Astrocyte of the cerebellum (primary cell): ENCODE measurements at regions not wholly inside any gene's neighbourhood (a gene's known extent, or its start where the extent isn't known, plus 50 kb on each side); places are given as distances from the start of the nearest gene placed in this dataset.

Source experiments
- DNase-seq: peaks from one replicate; pipeline ENCODE4 v3.0.0-alpha.2; 2011; ENCODE audit warnings: low read depth
- H3K4me3 ChIP-seq: 2 replicates; pipeline ENCODE4 v1.5.1; 2011; ENCODE audit warnings: mild to moderate bottlenecking, low read depth, low read length, moderate library complexity
- CTCF ChIP-seq: IDR thresholded peaks from 2 replicates; pipeline ENCODE4 v1.5.1; 2012; ENCODE audit warnings: low read length, low read depth, moderate library complexity, mild to moderate bottlenecking; ENCODE audit errors: missing control alignments
- in situ Hi-C: cut with HindIII; loops from 2 replicates; pipeline ENCODE4 v1.10.0; 2017; ENCODE audit warnings: low sequenced_read_pairs

GRCh38 chr11:30120045-30120589 lies 103.3 kb upstream of the KCNA4 start:
- no peak overlapping the region for H3K4me3 ChIP-seq
- in situ Hi-C loops, result no loop called here
- DNase-seq, result no peak
- no peak for TF ChIP-seq CTCF

DNA sequence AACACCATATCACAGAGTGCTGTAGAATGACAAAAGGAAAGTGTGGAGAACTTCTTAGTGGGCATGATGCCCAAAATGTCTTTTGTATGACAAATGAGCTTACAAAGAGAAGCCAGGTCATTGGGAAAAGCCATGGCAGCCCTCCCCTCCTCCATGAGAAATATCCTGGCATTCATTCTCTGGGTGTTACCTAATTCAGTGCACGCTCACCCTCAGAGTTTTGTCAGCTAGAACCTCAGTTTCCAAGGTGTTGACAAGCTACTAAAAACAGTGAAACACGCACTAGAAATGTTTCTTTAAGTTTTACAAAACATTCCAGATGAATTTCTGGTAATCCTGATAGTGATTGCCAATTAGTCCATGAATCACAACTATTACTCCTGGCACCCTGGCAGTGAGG lies 105.4 kb upstream of the FSHB start:
- TF ChIP-seq CTCF, result no peak
- DNase-seq, result no peak
- no peak overlapping the region for H3K4me3 ChIP-seq
- in situ Hi-C loops, result no loop called here

GRCh38 chr11:30128269-30128932 lies 102.4 kb upstream of the FSHB start:
- in situ Hi-C loops, result no loop called here
- no peak overlapping the region for H3K4me3 ChIP-seq
- peak; percentile 28 for DNase-seq
- peak; percentile 75 for TF ChIP-seq CTCF

- no peak for DNase-seq
- no peak for TF ChIP-seq CTCF
- in situ Hi-C loops, result no loop called here
These were observed 99.3 kb upstream of the FSHB start for GRCh38 chr11:30131535-30131934.

GRCh38 chr11:30133281-30133680 lies 97.5 kb upstream of the FSHB start:
- H3K4me3 ChIP-seq, result no peak overlapping the region
- no peak for DNase-seq
- in situ Hi-C loops, result no loop called here
- TF ChIP-seq CTCF, result no peak

More at GRCh38 chr11:30131535-30131934, 99.3 kb upstream of the FSHB start:
- no peak overlapping the region for H3K4me3 ChIP-seq

DNA sequence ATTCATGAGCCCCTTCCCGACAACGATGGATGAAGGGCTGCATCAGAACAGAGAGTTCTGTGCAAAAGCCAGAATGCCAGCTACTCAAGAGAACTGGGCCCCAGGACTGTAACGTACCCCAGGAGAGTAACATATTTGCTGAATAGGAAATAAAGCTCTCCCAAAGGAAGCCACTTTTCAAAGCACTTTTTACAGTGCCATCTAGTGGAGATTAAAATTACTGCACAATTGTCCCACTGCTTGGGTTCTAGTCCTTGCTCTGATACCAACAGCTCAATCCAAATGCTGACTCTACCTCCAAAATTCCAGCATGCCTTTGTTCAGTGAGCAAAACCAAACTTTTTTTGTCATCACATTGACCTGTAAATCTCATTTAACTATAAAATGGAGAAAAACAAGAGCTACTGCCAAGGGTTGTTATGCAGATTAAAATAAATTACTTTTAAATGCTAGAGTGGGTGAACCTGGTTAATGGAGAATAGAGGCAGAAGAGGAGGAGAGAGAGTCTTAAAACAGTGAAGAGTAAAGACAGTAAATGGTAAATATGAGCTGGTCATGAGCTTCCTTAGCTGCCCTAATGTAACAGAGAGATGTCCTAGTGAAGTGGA lies 87.6 kb upstream of the FSHB start:
- TF ChIP-seq CTCF, result peak; percentile 72
- DNase-seq, result peak; percentile 5
- in situ Hi-C loops, result no loop called here

More for the DNA sequence above, 87.6 kb upstream of the FSHB start:
- no peak overlapping the region for H3K4me3 ChIP-seq
